ENCODE measurements at regions not wholly inside any gene's neighbourhood (a gene's known extent, or its start where the extent isn't known, plus 50 kb on each side); places are given as distances from the start of the nearest gene placed in this dataset.

- H3K9me2 ChIP-seq (replicated peaks; ENCODE audit: low read length) = no peaks in the 10 kb centered on the region
- POLR2A ChIA-PET (ENCODE audit: unreplicated experiment) = no interaction called here
- H3K4me2 ChIP-seq (ENCODE audit: low read length) = no peak overlapping the region
- H3K9me3 ChIP-seq (ENCODE audit: low read length) = 0 out of 2 replicates have a peak, but pooled peaks cover 5% of the 10 kb centered on the region
- H3K27me3 ChIP-seq (ENCODE audit: low read length) = no peaks in the 10 kb centered on the region
- no peak overlapping the region for H3K9ac ChIP-seq (ENCODE audit: low read length)
- H3K36me3 ChIP-seq (ENCODE audit: low read depth, low read length) = no peaks in the 10 kb centered on the region
- H3K4me3 ChIP-seq (ENCODE audit: low read length) = no peak overlapping the region
- no peaks in the 10 kb centered on the region for H3F3A ChIP-seq (ENCODE audit: low read length, unreplicated experiment)
- no peak overlapping the region for H3K27ac ChIP-seq (ENCODE audit: low read length)
- ATAC-seq = no peak
- no peaks in the 10 kb centered on the region for H3K4me1 ChIP-seq (ENCODE audit: insufficient read depth, low read length)
- no TSS peak for BruUV-seq (replicated peaks)
- intact Hi-C loops (cut with micrococcal nuclease) = no loop called here
- H3K79me2 ChIP-seq (ENCODE audit: low read length) = no peaks in the 10 kb centered on the region
- no peak for DNase-seq
- no peak for TF ChIP-seq EZH2 (IDR thresholded peaks at IDR 0.05; ENCODE audit: low read length, unreplicated experiment)
- H2AFZ ChIP-seq (ENCODE audit: low read length) = no peak overlapping the region
- CTCF ChIA-PET = no interaction called here
- H4K20me1 ChIP-seq (ENCODE audit: low read length) = no peaks in the 10 kb centered on the region
Observed at GRCh38 chr7:68821846-68822245, 776.4 kb upstream of the AUTS2 start.

GRCh38 chr7:68823996-68824780, 774.1 kb upstream of the AUTS2 start:
- Histone ChIP-seq H3K4me1 (ENCODE audit: insufficient read depth, low read length) (no peaks in the 10 kb centered on the region), H3K27me3 (ENCODE audit: low read length) (no peaks in the 10 kb centered on the region), H3K4me2 (ENCODE audit: low read length) (no peak overlapping the region), H3K36me3 (ENCODE audit: low read depth, low read length) (no peaks in the 10 kb centered on the region), H3K9ac (ENCODE audit: low read length) (no peak overlapping the region), H3K27ac (ENCODE audit: low read length) (no peak overlapping the region), H3K9me3 (ENCODE audit: low read length) (0 out of 2 replicates have a peak, but pooled peaks cover 5% of the 10 kb centered on the region), H3K4me3 (ENCODE audit: low read length) (no peak overlapping the region), H2AFZ (ENCODE audit: low read length) (no peak overlapping the region), H3F3A (ENCODE audit: low read length, unreplicated experiment) (no peaks in the 10 kb centered on the region), H3K79me2 (ENCODE audit: low read length) (no peaks in the 10 kb centered on the region), H3K9me2 (replicated peaks; ENCODE audit: low read length) (no peaks in the 10 kb centered on the region), H4K20me1 (ENCODE audit: low read length) (no peaks in the 10 kb centered on the region)
- ATAC-seq = no peak
- ChIA-PET POLR2A (ENCODE audit: unreplicated experiment) (no interaction called here), CTCF (no interaction called here)
- intact Hi-C loops (cut with micrococcal nuclease) = no loop called here
- no peak for DNase-seq
- TF ChIP-seq EZH2 (IDR thresholded peaks at IDR 0.05; ENCODE audit: low read length, unreplicated experiment) (no peak), EZH2phosphoT487 (IDR thresholded peaks at IDR 0.05; ENCODE audit: borderline replicate concordance, low read length) (no peak), CTCF (conservative IDR thresholded peaks at IDR 0.05; ENCODE audit: low read depth, low read length) (no peak)
- no TSS peak for BruUV-seq (replicated peaks)

GRCh38 chr7:68828575-68828974, 769.7 kb upstream of the AUTS2 start:
- TF ChIP-seq EZH2 (IDR thresholded peaks at IDR 0.05; ENCODE audit: low read length, unreplicated experiment) = no peak
- DNase-seq = no peak
- H2AFZ ChIP-seq (ENCODE audit: low read length) = no peak overlapping the region
- H3K4me1 ChIP-seq (ENCODE audit: insufficient read depth, low read length) = no peaks in the 10 kb centered on the region
- BruUV-seq (replicated peaks) = no TSS peak
- no peak overlapping the region for H3K9ac ChIP-seq (ENCODE audit: low read length)
- no peak for ATAC-seq
- H3K4me3 ChIP-seq (ENCODE audit: low read length) = no peak overlapping the region
- intact Hi-C loops (cut with micrococcal nuclease) = no loop called here
- H3K27ac ChIP-seq (ENCODE audit: low read length) = no peak overlapping the region
- H4K20me1 ChIP-seq (ENCODE audit: low read length) = no peaks in the 10 kb centered on the region
- ChIA-PET POLR2A (ENCODE audit: unreplicated experiment) (no interaction called here), CTCF (no interaction called here)
- H3K9me2 ChIP-seq (replicated peaks; ENCODE audit: low read length) = no peaks in the 10 kb centered on the region
- no peaks in the 10 kb centered on the region for H3K79me2 ChIP-seq (ENCODE audit: low read length)
- H3K4me2 ChIP-seq (ENCODE audit: low read length) = no peak overlapping the region
- H3K36me3 ChIP-seq (ENCODE audit: low read depth, low read length) = no peaks in the 10 kb centered on the region
- H3F3A ChIP-seq (ENCODE audit: low read length, unreplicated experiment) = no peaks in the 10 kb centered on the region
- H3K27me3 ChIP-seq (ENCODE audit: low read length) = no peaks in the 10 kb centered on the region
- H3K9me3 ChIP-seq (ENCODE audit: low read length) = 0 out of 2 replicates have a peak, but pooled peaks cover 5% of the 10 kb centered on the region
